GM23338 (cell line): ENCODE measurements at regions not wholly inside any gene's neighbourhood (a gene's known extent, or its start where the extent isn't known, plus 50 kb on each side); places are given as distances from the start of the nearest gene placed in this dataset.

Source experiments
- ATAC-seq: fragments of 200-7000 bp; cut with Tn5 transposase; 3 replicates; pipeline ENCODE4 v1.9.1; 2020
- DNase-seq: peaks from one replicate; pipeline ENCODE4 v3.0.0-alpha.2; 2015; ENCODE audit warnings: low spot score
- H2AFZ ChIP-seq: fragments of 200-600 bp; sonication (generic); 2 replicates; pipeline ENCODE4 v1.8.0; 2016; ENCODE audit warnings: antibody characterized with exemption, mild to moderate bottlenecking, moderate library complexity
- H3F3A ChIP-seq: fragments of 200-600 bp; sonication (generic); replicated peaks from 2 replicates; pipeline ENCODE4 v1.8.0; 2017; ENCODE audit warnings: antibody characterized with exemption, mixed run types, low read depth
- H3K27ac ChIP-seq: fragments of 200-600 bp; sonication (generic); 2 replicates; pipeline ENCODE4 v1.6.1; 2016; ENCODE audit warnings: low read depth
- H3K27me3 ChIP-seq: fragments of 200-600 bp; sonication (generic); 2 replicates; pipeline ENCODE4 v1.8.0; 2016; ENCODE audit warnings: mild to moderate bottlenecking, mixed run types, moderate library complexity; ENCODE audit not compliant: insufficient read depth
- H3K36me3 ChIP-seq: fragments of 200-600 bp; sonication (generic); 2 replicates; pipeline ENCODE4 v1.8.0; 2016; ENCODE audit warnings: mild to moderate bottlenecking; ENCODE audit not compliant: insufficient read depth
- H3K4me1 ChIP-seq: fragments of 200-600 bp; sonication (generic); 2 replicates; pipeline ENCODE4 v1.8.0; 2016; ENCODE audit warnings: mild to moderate bottlenecking, moderate library complexity; ENCODE audit not compliant: insufficient read depth
- H3K4me2 ChIP-seq: fragments of 200-600 bp; sonication (generic); 2 replicates; pipeline ENCODE4 v1.7.1; 2017; ENCODE audit warnings: mixed run types
- H3K4me3 ChIP-seq: fragments of 200-600 bp; sonication (generic); 2 replicates; pipeline ENCODE4 v1.6.1; 2016; ENCODE audit warnings: mixed run types
- H3K79me2 ChIP-seq: fragments of 200-600 bp; sonication (generic); replicated peaks from 2 replicates; pipeline ENCODE4 v1.8.0; 2017; ENCODE audit warnings: mild to moderate bottlenecking; ENCODE audit not compliant: insufficient read depth
- H3K9me2 ChIP-seq: fragments of 200-600 bp; sonication (generic); 2 replicates; pipeline ENCODE4 v1.8.0; 2017; ENCODE audit not compliant: insufficient read depth
- H4K20me1 ChIP-seq: fragments of 200-600 bp; sonication (generic); replicated peaks from 2 replicates; pipeline ENCODE4 v1.8.0; 2017; ENCODE audit warnings: mild to moderate bottlenecking; ENCODE audit not compliant: insufficient read depth
- H3K27ac Mint-ChIP-seq: 2 replicates; pipeline ENCODE4 v1.8.0; 2020; ENCODE audit warnings: inconsistent platforms, mild to moderate bottlenecking, moderate library complexity, mixed read lengths
- H3K27me3 Mint-ChIP-seq: 3 replicates; pipeline ENCODE4 v1.8.0; 2022; ENCODE audit warnings: low read depth, mild to moderate bottlenecking, moderate library complexity, mixed read lengths, inconsistent platforms; ENCODE audit not compliant: insufficient read depth, poor library complexity
- H3K36me3 Mint-ChIP-seq: 3 replicates; pipeline ENCODE4 v1.8.0; 2021; ENCODE audit warnings: low read depth, mild to moderate bottlenecking, inconsistent platforms, moderate library complexity, mixed read lengths
- H3K4me1 Mint-ChIP-seq: 3 replicates; pipeline ENCODE4 v1.8.0; 2020; ENCODE audit warnings: mild to moderate bottlenecking, inconsistent platforms, mixed read lengths
- H3K4me3 Mint-ChIP-seq: 3 replicates; pipeline ENCODE4 v1.8.0; 2021; ENCODE audit warnings: moderate library complexity, mild to moderate bottlenecking, inconsistent platforms, mixed read lengths
- H3K9me3 Mint-ChIP-seq: 3 replicates; pipeline ENCODE4 v1.8.0; 2020; ENCODE audit warnings: moderate library complexity, mild to moderate bottlenecking, inconsistent platforms, mixed read lengths
- EZH2 ChIP-seq: fragments of 200-600 bp; sonication (generic); IDR thresholded peaks from one replicate; pipeline ENCODE4 v1.8.0; 2017; ENCODE audit warnings: antibody characterized with exemption, mild to moderate bottlenecking, low read depth; ENCODE audit not compliant: unreplicated experiment
- EZH2phosphoT487 ChIP-seq: fragments of 200-600 bp; sonication (generic); IDR thresholded peaks from one replicate; pipeline ENCODE4 v1.8.1; 2018; ENCODE audit warnings: antibody characterized with exemption; ENCODE audit not compliant: unreplicated experiment
- JUNB ChIP-seq: IDR thresholded peaks from one replicate; pipeline ENCODE4 v1.6.1; 2016; ENCODE audit warnings: antibody characterized with exemption; ENCODE audit not compliant: unreplicated experiment
- POLR2AphosphoS5 ChIP-seq: IDR thresholded peaks from 2 replicates; pipeline ENCODE4 v1.6.1; 2016; ENCODE audit warnings: antibody characterized with exemption, low read depth
- STAT1 ChIP-seq: IDR thresholded peaks from one replicate; pipeline ENCODE4 v1.6.1; 2016; ENCODE audit warnings: antibody characterized with exemption; ENCODE audit not compliant: unreplicated experiment
- ZNF114 ChIP-seq: fragments of 250-450 bp; sonication (Bioruptor Pico); IDR thresholded peaks from 2 replicates; pipeline ENCODE4 v1.5.0; 2020; ENCODE audit warnings: mild to moderate bottlenecking, moderate library complexity
- TF ChIP-seq, protein P1 (sequence below): fragments of 250-450 bp; sonication (Bioruptor Pico); IDR thresholded peaks from 2 replicates; pipeline ENCODE4 v1.5.0; 2020; ENCODE audit warnings: mild to moderate bottlenecking, moderate library complexity

GRCh38 chr18:46333431-46334135 lies 229.4 kb downstream of the HAUS1 start (continued):
- TF ChIP-seq, protein P1, sequence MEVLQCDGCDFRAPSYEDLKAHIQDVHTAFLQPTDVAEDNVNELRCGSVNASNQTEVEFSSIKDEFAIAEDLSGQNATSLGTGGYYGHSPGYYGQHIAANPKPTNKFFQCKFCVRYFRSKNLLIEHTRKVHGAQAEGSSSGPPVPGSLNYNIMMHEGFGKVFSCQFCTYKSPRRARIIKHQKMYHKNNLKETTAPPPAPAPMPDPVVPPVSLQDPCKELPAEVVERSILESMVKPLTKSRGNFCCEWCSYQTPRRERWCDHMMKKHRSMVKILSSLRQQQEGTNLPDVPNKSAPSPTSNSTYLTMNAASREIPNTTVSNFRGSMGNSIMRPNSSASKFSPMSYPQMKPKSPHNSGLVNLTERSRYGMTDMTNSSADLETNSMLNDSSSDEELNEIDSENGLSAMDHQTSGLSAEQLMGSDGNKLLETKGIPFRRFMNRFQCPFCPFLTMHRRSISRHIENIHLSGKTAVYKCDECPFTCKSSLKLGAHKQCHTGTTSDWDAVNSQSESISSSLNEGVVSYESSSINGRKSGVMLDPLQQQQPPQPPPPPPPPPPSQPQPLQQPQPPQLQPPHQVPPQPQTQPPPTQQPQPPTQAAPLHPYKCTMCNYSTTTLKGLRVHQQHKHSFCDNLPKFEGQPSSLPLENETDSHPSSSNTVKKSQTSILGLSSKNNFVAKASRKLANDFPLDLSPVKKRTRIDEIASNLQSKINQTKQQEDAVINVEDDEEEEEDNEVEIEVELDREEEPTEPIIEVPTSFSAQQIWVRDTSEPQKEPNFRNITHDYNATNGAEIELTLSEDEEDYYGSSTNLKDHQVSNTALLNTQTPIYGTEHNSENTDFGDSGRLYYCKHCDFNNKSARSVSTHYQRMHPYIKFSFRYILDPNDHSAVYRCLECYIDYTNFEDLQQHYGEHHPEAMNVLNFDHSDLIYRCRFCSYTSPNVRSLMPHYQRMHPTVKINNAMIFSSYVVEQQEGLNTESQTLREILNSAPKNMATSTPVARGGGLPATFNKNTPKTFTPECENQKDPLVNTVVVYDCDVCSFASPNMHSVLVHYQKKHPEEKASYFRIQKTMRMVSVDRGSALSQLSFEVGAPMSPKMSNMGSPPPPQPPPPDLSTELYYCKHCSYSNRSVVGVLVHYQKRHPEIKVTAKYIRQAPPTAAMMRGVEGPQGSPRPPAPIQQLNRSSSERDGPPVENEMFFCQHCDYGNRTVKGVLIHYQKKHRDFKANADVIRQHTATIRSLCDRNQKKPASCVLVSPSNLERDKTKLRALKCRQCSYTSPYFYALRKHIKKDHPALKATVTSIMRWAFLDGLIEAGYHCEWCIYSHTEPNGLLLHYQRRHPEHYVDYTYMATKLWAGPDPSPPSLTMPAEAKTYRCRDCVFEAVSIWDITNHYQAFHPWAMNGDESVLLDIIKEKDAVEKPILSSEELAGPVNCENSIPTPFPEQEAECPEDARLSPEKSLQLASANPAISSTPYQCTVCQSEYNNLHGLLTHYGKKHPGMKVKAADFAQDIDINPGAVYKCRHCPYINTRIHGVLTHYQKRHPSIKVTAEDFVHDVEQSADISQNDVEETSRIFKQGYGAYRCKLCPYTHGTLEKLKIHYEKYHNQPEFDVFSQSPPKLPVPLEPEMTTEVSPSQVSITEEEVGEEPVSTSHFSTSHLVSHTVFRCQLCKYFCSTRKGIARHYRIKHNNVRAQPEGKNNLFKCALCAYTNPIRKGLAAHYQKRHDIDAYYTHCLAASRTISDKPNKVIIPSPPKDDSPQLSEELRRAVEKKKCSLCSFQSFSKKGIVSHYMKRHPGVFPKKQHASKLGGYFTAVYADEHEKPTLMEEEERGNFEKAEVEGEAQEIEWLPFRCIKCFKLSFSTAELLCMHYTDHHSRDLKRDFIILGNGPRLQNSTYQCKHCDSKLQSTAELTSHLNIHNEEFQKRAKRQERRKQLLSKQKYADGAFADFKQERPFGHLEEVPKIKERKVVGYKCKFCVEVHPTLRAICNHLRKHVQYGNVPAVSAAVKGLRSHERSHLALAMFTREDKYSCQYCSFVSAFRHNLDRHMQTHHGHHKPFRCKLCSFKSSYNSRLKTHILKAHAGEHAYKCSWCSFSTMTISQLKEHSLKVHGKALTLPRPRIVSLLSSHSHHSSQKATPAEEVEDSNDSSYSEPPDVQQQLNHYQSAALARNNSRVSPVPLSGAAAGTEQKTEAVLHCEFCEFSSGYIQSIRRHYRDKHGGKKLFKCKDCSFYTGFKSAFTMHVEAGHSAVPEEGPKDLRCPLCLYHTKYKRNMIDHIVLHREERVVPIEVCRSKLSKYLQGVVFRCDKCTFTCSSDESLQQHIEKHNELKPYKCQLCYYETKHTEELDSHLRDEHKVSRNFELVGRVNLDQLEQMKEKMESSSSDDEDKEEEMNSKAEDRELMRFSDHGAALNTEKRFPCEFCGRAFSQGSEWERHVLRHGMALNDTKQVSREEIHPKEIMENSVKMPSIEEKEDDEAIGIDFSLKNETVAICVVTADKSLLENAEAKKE (CRISPR knock-in tag) = no peak
- no peak for TF ChIP-seq JUNB
- no peak for TF ChIP-seq STAT1
- TF ChIP-seq EZH2phosphoT487 = no peak
- no peak for TF ChIP-seq ZNF114 (CRISPR knock-in tag)
- TF ChIP-seq EZH2 = no peak
- TF ChIP-seq POLR2AphosphoS5 = no peak

DNA sequence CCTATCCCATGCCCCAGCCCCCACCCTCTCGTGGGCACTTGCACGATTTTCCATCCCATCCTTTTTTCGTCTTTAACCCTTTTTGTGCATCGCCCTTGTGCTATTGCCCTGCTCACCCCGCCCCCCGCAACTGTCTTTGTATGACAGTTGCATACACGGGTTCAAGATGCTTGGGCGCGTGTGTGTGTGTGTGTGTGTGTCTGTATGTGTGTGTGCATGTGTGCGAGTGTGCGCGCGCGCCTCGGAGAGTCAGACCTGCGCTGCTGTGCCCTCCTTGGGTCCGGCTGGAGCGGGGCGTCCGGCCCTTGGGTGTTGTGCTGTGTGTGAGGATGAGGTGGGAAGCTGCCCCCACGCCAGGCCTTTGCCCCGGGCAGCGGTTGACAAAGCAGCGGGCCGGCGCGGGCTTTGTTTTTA lies 230.7 kb downstream of the HAUS1 start:
- peaks cover 29% of the 10 kb centered on the region for H3K27me3 Mint-ChIP-seq
- H3K36me3 Mint-ChIP-seq = no peaks in the 10 kb centered on the region
- peaks cover 10% of the 10 kb centered on the region for H3F3A ChIP-seq
- H3K36me3 ChIP-seq = no peaks in the 10 kb centered on the region
- peak overlapping the region; percentile 87 for H3K4me3 ChIP-seq
- H4K20me1 ChIP-seq = no peaks in the 10 kb centered on the region
- DNase-seq = peak; percentile 63
- H3K4me1 Mint-ChIP-seq = peaks cover 44% of the 10 kb centered on the region
- peak overlapping the region; percentile 97 for H3K4me3 Mint-ChIP-seq
- H3K79me2 ChIP-seq = peaks cover 26% of the 10 kb centered on the region
- H3K27ac ChIP-seq = peak overlapping the region; percentile 75; the same call in 1 of the 2 replicates
- H3K4me1 ChIP-seq = peaks cover 43% of the 10 kb centered on the region
- H3K9me2 ChIP-seq = no peaks in the 10 kb centered on the region
- H2AFZ ChIP-seq = peak overlapping the region; percentile 83; the same call in 1 of the 2 replicates
- peaks cover 38% of the 10 kb centered on the region for H3K27me3 ChIP-seq
- H3K27ac Mint-ChIP-seq = peak overlapping the region; percentile 41
- H3K9me3 Mint-ChIP-seq = no peaks in the 10 kb centered on the region
- peak overlapping the region; percentile 91 for H3K4me2 ChIP-seq
- peak; percentile 12 for ATAC-seq
- TF ChIP-seq, protein P1 (CRISPR knock-in tag) = no peak
